ENCODE measurements at regions not wholly inside any gene's neighbourhood (a gene's known extent, or its start where the extent isn't known, plus 50 kb on each side); places are given as distances from the start of the nearest gene placed in this dataset.

- DNase-seq: no peak
These were observed 1443.0 kb upstream of the LRRTM3 start for GRCh38 chr10:65482848-65483247.

DNA sequence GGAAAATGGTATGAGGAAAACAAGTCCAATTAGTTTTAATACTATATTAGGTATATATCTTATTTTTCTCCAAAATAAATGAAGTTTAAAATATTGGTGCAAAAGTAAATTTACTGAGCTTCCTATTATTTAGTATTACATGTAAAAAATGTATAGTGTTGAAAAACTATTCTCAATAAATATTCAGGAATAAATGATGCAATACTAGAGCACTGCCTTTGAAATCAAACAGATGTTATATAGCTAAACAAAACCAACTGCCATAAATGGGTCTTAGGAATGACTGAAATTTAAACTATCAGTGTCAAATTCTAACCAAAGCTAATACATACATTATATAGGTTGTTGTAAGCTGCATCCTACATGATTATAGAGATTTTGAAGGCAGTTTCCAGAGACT lies 1434.0 kb upstream of the LRRTM3 start:
- DNase-seq: no peak

DNA sequence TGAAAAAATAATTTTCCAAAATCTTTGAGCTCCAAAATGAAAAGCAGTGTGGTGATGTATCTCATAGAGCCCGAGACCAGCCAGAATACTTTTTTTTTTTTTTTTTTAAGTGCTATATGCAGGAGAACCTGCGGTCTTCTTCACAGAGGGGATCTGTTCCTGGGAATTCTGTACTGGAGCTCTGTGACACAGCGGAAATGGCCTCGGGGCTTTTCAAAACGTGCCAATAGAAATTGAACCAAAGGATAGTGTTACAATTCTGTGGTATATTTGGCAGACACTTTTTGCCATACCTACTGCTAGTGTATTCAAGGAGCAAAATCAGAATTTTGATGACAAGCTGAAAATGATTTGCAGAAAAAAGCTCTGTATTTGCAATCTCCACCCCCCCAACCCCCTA lies 1429.3 kb upstream of the LRRTM3 start:
- DNase-seq: no peak

- no peak for DNase-seq
These were observed 1428.0 kb upstream of the LRRTM3 start for GRCh38 chr10:65497837-65498236.

DNA sequence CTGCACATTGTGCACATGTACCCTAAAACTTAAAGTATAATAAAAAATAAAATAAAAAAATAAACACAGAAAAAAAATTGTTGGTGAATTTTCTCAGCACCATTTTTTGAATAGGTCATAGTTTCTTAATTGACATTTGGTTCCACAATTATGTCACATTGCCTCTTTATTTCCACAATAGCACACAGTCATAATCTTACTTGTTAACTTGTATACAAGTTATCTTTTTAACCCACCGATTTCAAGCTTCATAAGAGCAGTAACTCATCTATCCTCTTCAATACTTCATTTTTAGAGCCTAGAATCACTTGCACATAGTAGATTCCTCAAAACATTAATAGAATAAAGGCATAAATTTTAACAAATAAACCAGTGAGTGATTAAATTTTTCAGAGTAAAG lies 1425.1 kb upstream of the LRRTM3 start:
- DNase-seq: no peak

DNA sequence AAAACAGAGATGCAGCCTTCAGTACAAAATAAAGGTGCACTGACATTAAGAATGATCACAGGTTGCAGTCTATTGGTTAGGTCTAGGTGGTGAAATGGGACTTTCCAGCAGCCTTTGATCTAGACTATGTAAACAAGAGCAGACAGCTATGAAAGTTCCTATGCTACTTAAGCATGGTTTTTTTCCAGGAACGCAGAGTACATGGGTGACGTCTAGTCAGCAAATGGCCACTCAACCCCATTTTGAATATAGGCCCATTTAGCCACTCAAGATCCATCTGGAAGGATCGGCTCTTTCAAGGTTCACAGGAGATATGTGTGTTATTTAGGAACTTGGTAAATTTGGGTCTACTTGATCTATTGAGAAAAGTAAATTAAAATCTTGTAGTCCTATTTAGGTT lies 1424.6 kb upstream of the LRRTM3 start:
- DNase-seq: no peak

DNA sequence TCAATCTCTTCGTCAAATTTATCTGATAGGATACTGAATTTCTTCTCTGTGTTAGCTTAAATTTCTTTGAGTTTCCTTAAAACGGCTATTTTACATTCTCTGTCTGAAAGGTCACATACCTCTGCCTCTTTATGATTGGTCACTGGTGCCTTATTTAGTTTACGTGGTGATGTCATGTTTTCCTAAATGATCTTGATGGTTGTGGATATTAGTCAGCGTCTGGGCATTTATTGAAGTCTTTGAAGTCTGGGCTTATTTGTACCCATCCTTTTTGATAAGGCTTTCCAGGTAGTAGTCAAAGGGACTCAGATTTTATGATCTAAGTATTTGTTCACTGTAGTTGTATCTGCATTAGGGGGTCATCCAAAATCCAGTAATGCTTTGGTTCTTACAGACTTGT lies 1407.5 kb upstream of the LRRTM3 start:
- DNase-seq: no peak

GRCh38 chr10:65528986-65529385 lies 1396.8 kb upstream of the LRRTM3 start:
- DNase-seq: no peak

DNA sequence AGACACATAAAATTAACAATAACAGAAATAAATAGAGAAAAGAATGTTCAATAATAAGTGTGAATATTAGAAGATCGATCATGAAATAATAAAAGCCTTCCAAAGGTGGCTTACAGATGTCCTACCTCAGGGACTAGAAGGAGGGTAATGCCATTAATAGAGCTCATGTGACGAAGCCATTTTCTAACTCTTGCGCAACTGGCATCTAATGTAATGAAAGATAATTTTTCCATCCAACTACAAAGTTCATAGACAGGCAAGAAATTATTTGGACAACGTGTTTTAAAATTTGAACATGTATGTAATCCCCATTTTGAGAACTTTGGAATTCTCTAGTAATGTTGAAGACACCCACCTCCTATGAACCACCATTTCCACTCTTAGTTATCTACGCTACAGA lies 1394.3 kb upstream of the LRRTM3 start:
- no peak for DNase-seq

DNA sequence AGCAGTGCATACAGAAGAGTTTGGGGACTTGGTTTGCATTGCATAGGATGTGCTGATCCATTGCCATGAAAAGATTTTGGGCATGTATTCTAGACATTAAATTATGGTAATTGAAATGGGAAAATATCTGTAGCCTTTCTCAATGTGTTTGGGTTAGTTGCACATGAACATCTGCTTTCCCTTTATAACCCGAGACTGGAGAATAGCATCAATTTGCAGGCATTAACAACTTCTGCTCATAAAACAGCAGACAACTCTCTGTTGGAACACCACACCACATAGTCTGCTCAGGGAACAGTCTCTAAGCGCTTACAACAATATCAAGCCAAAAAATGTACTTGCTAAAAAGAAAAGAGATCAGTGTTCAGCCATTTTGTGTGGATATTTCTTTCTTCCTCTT lies 1391.1 kb upstream of the LRRTM3 start:
- DNase-seq: no peak

DNA sequence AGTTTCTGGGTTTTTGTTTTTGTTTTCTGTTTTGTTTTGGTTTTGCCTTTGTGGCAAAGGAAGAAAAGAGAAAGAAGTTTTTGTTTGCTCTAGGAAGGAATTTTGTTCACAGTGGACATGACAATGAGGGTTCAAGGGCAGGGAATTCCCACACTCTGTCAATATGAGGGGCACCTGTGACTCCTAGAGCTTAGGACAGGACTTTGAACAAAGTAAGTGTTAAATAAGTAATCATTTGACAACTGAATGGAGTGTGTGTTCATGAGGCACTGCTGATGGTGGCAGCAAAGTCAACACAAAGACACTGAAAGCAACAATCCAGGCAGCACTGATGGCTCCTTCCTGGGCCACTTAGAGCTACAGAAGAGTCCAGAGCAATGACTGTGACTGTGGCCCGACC lies 1381.1 kb upstream of the LRRTM3 start:
- DNase-seq: no peak

DNA sequence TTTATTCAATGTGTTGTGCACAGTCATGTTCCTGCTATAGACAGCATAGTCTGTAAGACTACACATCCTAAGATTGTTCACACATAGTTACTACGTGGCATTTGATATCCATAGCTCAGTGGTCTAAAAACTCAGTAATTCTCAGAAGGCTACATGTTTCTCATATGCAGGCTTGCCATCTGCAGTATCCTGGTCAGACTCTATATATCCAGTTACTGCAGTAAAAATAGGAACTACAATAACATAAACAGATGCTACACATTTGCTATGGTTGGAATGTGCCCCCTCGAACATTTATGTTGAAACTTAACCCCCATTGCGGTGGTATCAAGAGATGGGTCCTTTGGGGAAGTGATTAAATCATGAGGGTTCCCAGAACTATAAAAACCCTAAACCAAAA lies 1377.8 kb upstream of the LRRTM3 start:
- no peak for DNase-seq

- DNase-seq: no peak
These were observed 1375.1 kb upstream of the LRRTM3 start for GRCh38 chr10:65550761-65551160.

DNA sequence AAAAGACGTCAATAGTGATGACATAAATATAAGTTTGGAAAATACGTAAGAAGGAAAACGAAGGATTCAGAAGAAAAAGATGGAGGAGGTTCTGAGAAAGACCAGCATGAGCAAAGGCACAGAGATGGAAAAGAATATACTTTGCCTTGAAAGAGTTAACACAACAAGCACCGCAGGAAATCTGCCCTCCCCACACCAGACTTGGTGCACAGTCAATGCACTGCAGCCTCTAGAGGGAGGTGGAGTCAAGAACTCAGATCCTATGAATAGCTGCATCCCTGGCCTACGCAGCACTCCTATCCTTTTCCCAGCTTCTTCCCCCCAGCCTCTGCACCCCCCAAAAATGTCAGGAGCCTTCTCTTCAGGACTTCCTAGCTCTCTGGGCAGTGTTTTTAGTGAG lies 1370.6 kb upstream of the LRRTM3 start:
- DNase-seq: no peak

GRCh38 chr10:65556006-65556405 lies 1369.8 kb upstream of the LRRTM3 start:
- DNase-seq: no peak

- DNase-seq: no peak
These were observed 1366.5 kb upstream of the LRRTM3 start for GRCh38 chr10:65559369-65559768.

DNA sequence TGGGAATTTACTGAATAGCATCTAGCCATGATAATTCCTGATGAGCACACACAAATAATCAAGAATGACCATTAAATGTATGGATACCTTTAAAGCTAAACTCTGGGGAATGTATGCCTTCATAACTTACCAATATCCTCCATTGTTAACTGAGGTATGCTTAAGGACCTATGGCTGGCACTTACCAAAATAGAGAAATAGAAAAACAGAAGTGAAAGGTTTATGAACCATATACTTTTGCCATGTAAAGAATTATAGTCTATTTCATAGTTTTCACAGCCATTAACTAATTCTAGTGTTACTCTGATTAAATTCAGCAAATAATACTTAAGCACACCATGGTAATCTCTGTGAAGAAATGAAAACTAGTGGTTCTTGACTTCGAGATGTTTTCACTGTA lies 1360.6 kb upstream of the LRRTM3 start:
- no peak for DNase-seq

GRCh38 chr10:65566906-65567305 lies 1358.9 kb upstream of the LRRTM3 start:
- no peak for DNase-seq

- DNase-seq: no peak
These were observed 1355.5 kb upstream of the LRRTM3 start for GRCh38 chr10:65570143-65571010.

DNA sequence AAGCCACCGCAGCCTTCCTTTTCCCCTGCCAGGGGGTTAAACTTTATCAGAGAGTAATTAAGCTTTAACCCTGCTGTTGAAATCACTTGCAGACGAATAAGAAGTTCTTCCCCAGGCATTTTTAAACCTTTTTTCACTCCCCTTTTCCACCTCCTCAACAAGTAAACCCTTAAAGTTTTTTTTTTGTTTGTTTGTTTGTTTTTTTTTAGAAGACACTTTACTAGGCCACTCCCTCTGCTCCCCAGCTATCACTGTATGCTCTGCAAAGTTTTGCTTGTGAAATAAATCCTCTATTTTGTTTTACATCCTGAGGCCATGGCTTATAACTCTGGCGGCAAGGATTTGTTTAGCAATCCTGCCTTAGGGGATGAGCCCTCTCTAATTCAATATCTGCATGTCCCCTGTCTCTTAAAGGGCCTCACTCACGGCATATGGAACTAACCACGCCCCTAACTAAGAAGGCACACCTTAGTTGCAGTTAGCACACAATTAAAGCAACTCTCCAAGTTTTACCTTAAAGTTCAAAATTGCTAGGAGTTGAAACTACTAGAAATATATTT lies 1354.7 kb upstream of the LRRTM3 start:
- DNase-seq: no peak

DNA sequence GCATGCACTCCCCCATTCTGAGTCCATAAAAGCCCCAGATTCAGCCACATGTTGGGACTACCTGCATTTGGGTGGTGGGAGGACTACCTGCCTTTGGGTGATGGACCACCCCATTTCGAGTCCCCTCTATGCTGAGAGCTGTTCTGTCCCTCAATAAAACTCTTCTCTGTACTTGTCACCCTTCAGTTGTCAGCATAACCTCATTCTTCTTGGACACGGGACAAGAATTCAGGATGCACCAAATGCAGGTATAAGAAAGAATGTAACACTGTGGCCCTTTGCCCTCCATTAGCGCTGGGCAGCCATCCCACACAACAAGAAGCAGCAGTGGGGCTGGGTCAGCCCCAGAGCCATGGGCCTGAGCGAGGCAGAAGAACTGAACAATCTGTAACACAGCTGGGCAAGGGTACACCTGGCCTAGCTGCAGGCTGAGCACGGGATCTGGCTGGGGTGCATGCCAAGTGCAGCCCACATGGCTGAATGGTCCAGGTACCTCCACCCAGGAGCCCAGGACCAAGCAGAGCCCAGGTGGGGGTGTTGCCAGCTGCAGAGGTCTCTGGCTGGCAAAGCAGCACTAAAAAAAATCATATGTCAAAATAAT lies 1344.3 kb upstream of the LRRTM3 start:
- DNase-seq: no peak

GRCh38 chr10:65602182-65602865 lies 1323.5 kb upstream of the LRRTM3 start:
- no peak for DNase-seq

- DNase-seq: no peak
These were observed 1314.2 kb upstream of the LRRTM3 start for GRCh38 chr10:65611592-65611991.

Measured in stimulated activated CD4-positive, alpha-beta T cell treated with anti-CD3 and anti-CD28 coated beads, Interleukin-15, amount 100 ng/mL, for 24 hours (primary cell).